ENCODE measurements at regions not wholly inside any gene's neighbourhood (a gene's known extent, or its start where the extent isn't known, plus 50 kb on each side); places are given as distances from the start of the nearest gene placed in this dataset.

DNA sequence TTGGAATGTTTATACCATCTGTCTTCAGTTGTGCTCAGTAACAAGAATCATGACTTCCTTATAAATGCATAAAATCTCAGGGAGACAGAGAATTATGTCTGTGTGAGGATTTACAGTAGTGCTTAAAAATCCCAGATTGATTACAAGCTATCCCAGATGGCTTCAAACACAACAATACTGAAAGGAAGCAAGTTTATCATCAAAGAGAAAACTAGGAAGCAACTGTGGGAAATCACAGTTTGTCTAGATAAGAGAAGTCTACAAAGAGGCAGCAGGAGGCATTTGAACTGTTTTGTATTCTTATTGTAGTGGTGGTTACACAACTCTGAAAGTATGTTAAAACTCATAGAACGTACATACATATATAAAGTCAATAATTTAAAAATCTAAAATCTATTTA, 104.4 kb upstream of the SALL4 start:
- TF ChIP-seq POLR2A (IDR thresholded peaks at IDR 0.05): no peak
- TF ChIP-seq, protein P1, sequence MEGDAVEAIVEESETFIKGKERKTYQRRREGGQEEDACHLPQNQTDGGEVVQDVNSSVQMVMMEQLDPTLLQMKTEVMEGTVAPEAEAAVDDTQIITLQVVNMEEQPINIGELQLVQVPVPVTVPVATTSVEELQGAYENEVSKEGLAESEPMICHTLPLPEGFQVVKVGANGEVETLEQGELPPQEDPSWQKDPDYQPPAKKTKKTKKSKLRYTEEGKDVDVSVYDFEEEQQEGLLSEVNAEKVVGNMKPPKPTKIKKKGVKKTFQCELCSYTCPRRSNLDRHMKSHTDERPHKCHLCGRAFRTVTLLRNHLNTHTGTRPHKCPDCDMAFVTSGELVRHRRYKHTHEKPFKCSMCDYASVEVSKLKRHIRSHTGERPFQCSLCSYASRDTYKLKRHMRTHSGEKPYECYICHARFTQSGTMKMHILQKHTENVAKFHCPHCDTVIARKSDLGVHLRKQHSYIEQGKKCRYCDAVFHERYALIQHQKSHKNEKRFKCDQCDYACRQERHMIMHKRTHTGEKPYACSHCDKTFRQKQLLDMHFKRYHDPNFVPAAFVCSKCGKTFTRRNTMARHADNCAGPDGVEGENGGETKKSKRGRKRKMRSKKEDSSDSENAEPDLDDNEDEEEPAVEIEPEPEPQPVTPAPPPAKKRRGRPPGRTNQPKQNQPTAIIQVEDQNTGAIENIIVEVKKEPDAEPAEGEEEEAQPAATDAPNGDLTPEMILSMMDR (IDR thresholded peaks at IDR 0.05): no peak
- no peak for TF ChIP-seq EP300 (IDR thresholded peaks at IDR 0.05)

Data from tibial nerve (tissue), 4 donors.